Lower lobe of right lung (tissue), 2 donors: ENCODE measurements at regions not wholly inside any gene's neighbourhood (a gene's known extent, or its start where the extent isn't known, plus 50 kb on each side); places are given as distances from the start of the nearest gene placed in this dataset.

ENCODE experiments used
- ATAC-seq, 2 donors: fragments of 200-7000 bp; cut with Tn5 transposase; one replicate each; pipeline ENCODE4 v1.9.1; 2020 to 2022; ENCODE audit warnings: mild to moderate bottlenecking in 2 of 2, moderate library complexity in 2 of 2
- DNase-seq: peaks from one replicate; pipeline ENCODE4 v3.0.0-alpha.2; 2020
- H3K27ac ChIP-seq: fragments of 200-600 bp; one replicate; pipeline ENCODE4 v1.8.0; 2022
- H3K27me3 ChIP-seq: fragments of 200-600 bp; one replicate; pipeline ENCODE4 v1.8.0; 2022; ENCODE audit warnings: low read depth
- H3K36me3 ChIP-seq: fragments of 200-600 bp; one replicate; pipeline ENCODE4 v1.8.0; 2022; ENCODE audit warnings: mild to moderate bottlenecking
- H3K4me1 ChIP-seq: fragments of 200-600 bp; one replicate; pipeline ENCODE4 v1.8.0; 2022
- H3K4me3 ChIP-seq: fragments of 200-600 bp; one replicate; pipeline ENCODE4 v1.8.0; 2022; ENCODE audit warnings: mild to moderate bottlenecking
- H3K9me3 ChIP-seq: fragments of 200-600 bp; one replicate; pipeline ENCODE4 v1.8.0; 2022
- intact Hi-C: fragments of 100-400 bp; cut with DNase I; formaldehyde crosslinking; loops from one replicate; pipeline ENCODE4 v1.11.0; 2022
- TF ChIP-seq, protein P1 (sequence below): fragments of 200-600 bp; IDR thresholded peaks from one replicate; pipeline ENCODE4 v1.8.0; 2022; ENCODE audit warnings: antibody characterized with exemption, mild to moderate bottlenecking
- donor health status: DM: no; HTN: yes; CAD: no; lungs with severe emphysema.

DNA sequence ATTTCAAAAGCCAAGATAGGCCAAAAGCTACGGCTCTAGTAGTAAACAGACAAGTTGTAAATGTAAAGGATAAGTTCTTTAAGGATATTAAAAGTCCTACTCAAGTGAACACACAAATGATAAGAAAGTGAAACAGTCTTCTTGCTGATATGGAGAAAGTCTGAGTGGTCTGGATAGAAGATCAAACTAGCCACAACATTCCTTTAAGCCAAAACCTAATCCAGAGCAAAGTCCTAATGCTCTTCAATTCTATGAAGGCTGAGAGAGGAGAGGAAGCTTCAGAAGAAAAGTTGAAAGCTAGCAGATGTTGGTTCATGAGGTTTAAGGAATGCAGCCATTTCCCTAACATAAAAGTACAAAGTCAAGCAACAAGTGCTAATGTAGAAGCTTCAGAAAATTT lies 111.7 kb upstream of the ZEB2 start:
- DNase-seq, result no peak
- ATAC-seq, result no peak
- TF ChIP-seq, protein P1, sequence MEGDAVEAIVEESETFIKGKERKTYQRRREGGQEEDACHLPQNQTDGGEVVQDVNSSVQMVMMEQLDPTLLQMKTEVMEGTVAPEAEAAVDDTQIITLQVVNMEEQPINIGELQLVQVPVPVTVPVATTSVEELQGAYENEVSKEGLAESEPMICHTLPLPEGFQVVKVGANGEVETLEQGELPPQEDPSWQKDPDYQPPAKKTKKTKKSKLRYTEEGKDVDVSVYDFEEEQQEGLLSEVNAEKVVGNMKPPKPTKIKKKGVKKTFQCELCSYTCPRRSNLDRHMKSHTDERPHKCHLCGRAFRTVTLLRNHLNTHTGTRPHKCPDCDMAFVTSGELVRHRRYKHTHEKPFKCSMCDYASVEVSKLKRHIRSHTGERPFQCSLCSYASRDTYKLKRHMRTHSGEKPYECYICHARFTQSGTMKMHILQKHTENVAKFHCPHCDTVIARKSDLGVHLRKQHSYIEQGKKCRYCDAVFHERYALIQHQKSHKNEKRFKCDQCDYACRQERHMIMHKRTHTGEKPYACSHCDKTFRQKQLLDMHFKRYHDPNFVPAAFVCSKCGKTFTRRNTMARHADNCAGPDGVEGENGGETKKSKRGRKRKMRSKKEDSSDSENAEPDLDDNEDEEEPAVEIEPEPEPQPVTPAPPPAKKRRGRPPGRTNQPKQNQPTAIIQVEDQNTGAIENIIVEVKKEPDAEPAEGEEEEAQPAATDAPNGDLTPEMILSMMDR, result no peak

DNA sequence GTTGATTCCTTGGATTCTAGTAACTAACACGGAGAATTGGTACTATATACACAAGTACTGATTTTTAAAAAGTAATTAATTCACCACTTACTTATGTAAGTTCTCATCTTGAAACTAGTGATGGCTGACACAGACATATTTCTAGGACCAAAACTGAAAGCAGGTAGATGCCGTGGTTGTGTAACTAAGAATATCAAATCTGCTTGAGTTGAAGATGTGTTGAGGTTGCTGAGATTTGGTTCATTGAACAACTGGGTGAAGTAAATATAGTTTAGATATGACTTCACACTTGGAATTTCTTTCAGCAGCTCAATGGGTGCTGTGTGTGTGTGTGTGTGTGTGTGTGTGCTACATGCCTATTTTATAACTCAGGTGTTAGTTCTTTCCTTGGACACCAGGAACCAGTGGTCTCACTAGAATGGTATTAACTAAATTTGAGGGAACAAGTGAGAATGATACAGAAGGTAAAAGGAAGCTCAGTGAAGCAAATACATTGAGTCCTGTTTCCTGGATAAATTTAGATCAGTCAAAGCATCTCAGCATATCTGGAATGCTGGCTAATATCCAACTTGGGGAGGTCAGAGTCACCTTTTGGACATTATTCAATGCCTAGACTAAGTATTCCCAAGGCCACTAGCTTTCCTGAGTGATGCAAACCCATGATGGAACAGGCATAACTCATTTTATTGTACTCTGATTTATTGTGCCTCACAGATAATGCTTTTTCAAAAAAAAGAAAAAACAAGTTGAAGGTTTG lies 110.7 kb upstream of the ZEB2 start:
- ATAC-seq, result no peak
- Histone ChIP-seq H3K9me3 (no peaks in the 10 kb centered on the region), H3K4me1 (no peaks in the 10 kb centered on the region), H3K27ac (no peak overlapping the region), H3K4me3 (no peak overlapping the region), H3K36me3 (no peaks in the 10 kb centered on the region), H3K27me3 (no peaks in the 10 kb centered on the region)
- intact Hi-C loops, result no loop called here
- TF ChIP-seq, protein P1, result no peak
- DNase-seq, result no peak

More for the DNA sequence above, 111.7 kb upstream of the ZEB2 start:
- no peaks in the 10 kb centered on the region for H3K9me3 ChIP-seq
- no peaks in the 10 kb centered on the region for H3K4me1 ChIP-seq
- intact Hi-C loops, result no loop called here
- H3K36me3 ChIP-seq, result no peaks in the 10 kb centered on the region
- H3K4me3 ChIP-seq, result no peak overlapping the region
- H3K27me3 ChIP-seq, result no peaks in the 10 kb centered on the region
- no peak overlapping the region for H3K27ac ChIP-seq

DNA sequence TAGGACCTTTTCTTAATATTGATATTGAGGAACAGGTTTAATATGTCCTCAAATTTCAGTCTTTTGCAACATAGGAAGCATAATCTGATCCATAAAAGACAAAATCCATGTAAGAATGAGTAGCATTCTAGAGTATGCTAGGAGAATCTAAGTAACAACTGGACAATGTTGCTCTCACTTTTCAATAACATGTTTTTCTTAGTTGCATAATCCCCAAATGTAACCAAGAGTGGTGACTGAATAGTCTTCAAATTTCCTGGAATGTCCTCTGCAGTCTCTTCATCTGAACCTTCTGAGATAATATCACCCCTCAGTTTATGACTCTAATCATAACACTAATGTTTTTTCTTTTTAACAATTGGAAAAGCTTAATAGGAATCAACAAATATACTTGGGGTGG lies 110.0 kb upstream of the ZEB2 start:
- no peaks in the 10 kb centered on the region for H3K36me3 ChIP-seq
- no peak overlapping the region for H3K27ac ChIP-seq
- TF ChIP-seq, protein P1, result no peak
- no peak overlapping the region for H3K4me3 ChIP-seq
- H3K4me1 ChIP-seq, result no peaks in the 10 kb centered on the region
- no peak for DNase-seq
- no peak for ATAC-seq
- intact Hi-C loops, result no loop called here
- no peaks in the 10 kb centered on the region for H3K27me3 ChIP-seq
- no peaks in the 10 kb centered on the region for H3K9me3 ChIP-seq

DNA sequence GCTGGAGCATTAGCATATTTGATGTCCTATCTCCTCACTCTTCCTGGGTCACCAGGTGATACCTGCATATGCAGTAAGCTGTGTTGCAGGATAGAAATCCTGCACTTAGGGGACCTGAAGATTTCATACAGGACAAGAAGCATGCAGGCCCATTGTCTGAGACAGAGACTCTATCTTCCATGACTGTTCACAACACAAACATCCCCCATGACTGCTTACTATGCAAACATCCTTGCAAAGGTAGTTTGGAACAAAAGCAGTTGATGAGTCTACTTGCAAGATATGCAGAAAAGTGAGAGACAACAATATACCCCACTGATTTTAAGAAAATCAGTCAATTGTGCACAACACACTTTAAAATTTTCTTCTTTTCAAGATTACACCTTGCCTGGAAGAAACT lies 108.6 kb upstream of the ZEB2 start:
- ATAC-seq, result no peak
- H3K4me3 ChIP-seq, result no peak overlapping the region
- DNase-seq, result no peak
- H3K9me3 ChIP-seq, result no peaks in the 10 kb centered on the region
- no peaks in the 10 kb centered on the region for H3K4me1 ChIP-seq
- H3K27me3 ChIP-seq, result no peaks in the 10 kb centered on the region
- no peak overlapping the region for H3K27ac ChIP-seq
- TF ChIP-seq, protein P1, result no peak
- intact Hi-C loops, result no loop called here
- no peaks in the 10 kb centered on the region for H3K36me3 ChIP-seq

DNA sequence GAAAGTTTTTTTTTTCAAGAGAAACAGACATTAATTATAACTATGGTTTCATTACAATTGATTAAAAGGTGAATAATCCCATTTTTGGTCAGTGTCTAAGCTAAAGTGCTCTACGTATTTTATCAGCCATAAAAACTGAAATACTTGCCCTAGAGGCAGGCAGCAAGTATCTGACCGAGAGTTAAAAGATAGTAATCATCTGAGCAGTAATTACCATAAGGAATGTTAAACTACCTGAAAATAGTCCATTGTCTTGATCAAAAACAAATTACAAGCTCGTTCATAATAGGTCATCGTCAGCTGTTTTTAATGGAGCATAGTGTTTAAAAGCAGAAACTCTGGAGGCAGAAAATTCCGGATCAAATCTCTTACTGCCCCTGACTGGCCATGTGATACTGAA lies 105.7 kb upstream of the ZEB2 start:
- H3K27ac ChIP-seq, result no peak overlapping the region
- TF ChIP-seq, protein P1, result no peak
- no peak overlapping the region for H3K4me3 ChIP-seq
- H3K27me3 ChIP-seq, result no peaks in the 10 kb centered on the region
- no peaks in the 10 kb centered on the region for H3K9me3 ChIP-seq
- no peak for DNase-seq
- intact Hi-C loops, result no loop called here
- no peaks in the 10 kb centered on the region for H3K36me3 ChIP-seq
- no peak for ATAC-seq
- no peaks in the 10 kb centered on the region for H3K4me1 ChIP-seq
